K562 (cell line): ENCODE measurements at regions not wholly inside any gene's neighbourhood (a gene's known extent, or its start where the extent isn't known, plus 50 kb on each side); places are given as distances from the start of the nearest gene placed in this dataset.
"Not testable (repeated sequence)": the region's sequence is repeated elsewhere in the genome, so short reads cannot be mapped to it uniquely, and the experiment has no call there.

Experiments
- ATAC-seq: fragments of 200-7000 bp; cut with Tn5 transposase; 3 replicates; pipeline ENCODE4 v1.9.1; 2020; ENCODE audit warnings: moderate library complexity
- BruUV-seq: library from RNA; stranded (reverse); fragments of 400-500 nt; replicated peaks from 2 replicates; lab custom pipeline; 2021; lab: Mats Ljungman, UMichigan
- CTCF ChIA-PET: fragments of 300-600 bp; formaldehyde crosslinking; extraction: SDS; loops from one replicate; lab custom pipeline; 2021; ENCODE audit warnings: low intra/inter-chr PET ratio; lab: Yijun Ruan, JAX
- POLR2A ChIA-PET: fragments of 300-600, 350-650 bp; sonication (Branson Sonifier 250); formaldehyde crosslinking; extraction: SDS; loops from one replicate; lab custom pipeline; 2021; ENCODE audit warnings: antibody characterized with exemption, inconsistent platforms; lab: Yijun Ruan, JAX
- DNase-seq, 4 experiments: peaks; one replicate each; pipeline versions ENCODE4 v3.0.0 to v3.0.0-alpha.2; 2011 to 2018; ENCODE audit warnings: low spot score in 3 of 4, mixed read lengths in 3 of 4; ENCODE audit errors: extremely low read depth in 1 of 4
- FAIRE-seq: peaks from 2 replicates; lab custom pipeline; 2011; peaks lifted over from hg19 to GRCh38; lab: Jason Lieb, UNC
- H2AFZ ChIP-seq: 2 replicates; pipeline ENCODE4 v1.6.0; 2011; ENCODE audit warnings: low read depth, low read length, control low read depth, inconsistent platforms
- H3K27ac ChIP-seq: fragments of 200-600 bp; 3 replicates; pipeline ENCODE4 v1.8.0; 2011; ENCODE audit warnings: low read depth, mild to moderate bottlenecking, control low read depth, inconsistent platforms, low read length, moderate library complexity, mixed read lengths; ENCODE audit errors: extremely low read depth
- H3K27me3 ChIP-seq, 2 experiments: fragments of 300-600 bp in 1 of 2; 2 replicates in 1 of 2; 3 replicates in 1 of 2; pipeline versions ENCODE4 v1.6.0 to v1.8.0; 2011; ENCODE audit warnings: inconsistent platforms in 2 of 2, low read length in 2 of 2, mild to moderate bottlenecking in 1 of 2, mixed read lengths in 1 of 2, moderate library complexity in 1 of 2; ENCODE audit not compliant: control insufficient read depth in 2 of 2, insufficient read depth in 2 of 2
- H3K36me3 ChIP-seq: fragments of 300-600 bp; 3 replicates; pipeline ENCODE4 v1.8.0; 2011; ENCODE audit warnings: mild to moderate bottlenecking, low read length, inconsistent platforms; ENCODE audit not compliant: control insufficient read depth, insufficient read depth
- H3K4me1 ChIP-seq, 2 experiments: fragments of 200-600 bp in 1 of 2; replicated peaks in 1 of 2; 2 replicates in 1 of 2; 3 replicates in 1 of 2; pipeline versions ENCODE4 v1.5.1 to v1.8.0; 2011; ENCODE audit warnings: inconsistent platforms in 2 of 2, low read length in 2 of 2, mild to moderate bottlenecking in 1 of 2, mixed read lengths in 1 of 2, moderate library complexity in 1 of 2; ENCODE audit not compliant: control insufficient read depth in 2 of 2, insufficient read depth in 2 of 2
- H3K4me2 ChIP-seq: 2 replicates; pipeline ENCODE4 v1.6.1; 2011; ENCODE audit warnings: low read length, control low read depth, inconsistent platforms, mixed read lengths; ENCODE audit not compliant: insufficient read depth
- H3K4me3 ChIP-seq: fragments of 200-600 bp; sonication (generic), shearing (Covaris generic); 2 replicates; pipeline ENCODE4 v1.5.1; 2016; ENCODE audit warnings: control low read depth, inconsistent platforms
- H3K79me2 ChIP-seq: fragments of 200-600 bp; 3 replicates; pipeline ENCODE4 v1.8.0; 2011; ENCODE audit warnings: low read length, inconsistent platforms; ENCODE audit not compliant: control insufficient read depth, insufficient read depth
- H3K9ac ChIP-seq, 2 experiments: 2 replicates each; pipeline versions ENCODE4 v1.6.0 to v1.6.1; 2011; ENCODE audit warnings: low read depth in 2 of 2, low read length in 2 of 2, control low read depth in 1 of 2, inconsistent platforms in 1 of 2, mild to moderate bottlenecking in 1 of 2, mixed read lengths in 1 of 2; ENCODE audit not compliant: insufficient read depth in 1 of 2
- H3K9me1 ChIP-seq: one replicate; pipeline ENCODE4 v1.6.0; 2011; ENCODE audit warnings: inconsistent platforms, mild to moderate bottlenecking, low read length, moderate library complexity; ENCODE audit not compliant: control insufficient read depth, insufficient read depth
- H3K9me3 ChIP-seq: replicated peaks from 2 replicates; pipeline ENCODE4 v1.5.1; 2011; ENCODE audit warnings: low read depth, low read length, inconsistent platforms; ENCODE audit not compliant: control insufficient read depth, insufficient read depth
- H4K20me1 ChIP-seq: replicated peaks from 2 replicates; pipeline ENCODE4 v1.6.1; 2011; ENCODE audit warnings: low read length, inconsistent platforms, mixed read lengths; ENCODE audit not compliant: control insufficient read depth, insufficient read depth
- CHD2 ChIP-seq: IDR thresholded peaks from 2 replicates; pipeline ENCODE4 v1.6.1; 2011; ENCODE audit warnings: low read depth, low read length
- CREB1 ChIP-seq, 2 experiments: sonication (generic) in 1 of 2; formaldehyde crosslinking in 1 of 2; IDR thresholded peaks; 2 replicates each; pipeline versions ENCODE4 v1.6.1 to v1.8.0; 2012 to 2022; ENCODE audit warnings: inconsistent platforms in 1 of 2, mild to moderate bottlenecking in 1 of 2, missing genetic modification reagents in 1 of 2, moderate library complexity in 1 of 2
- MBD2 ChIP-seq: sonication (generic); IDR thresholded peaks from 2 replicates; pipeline ENCODE4 v1.6.1; 2016; ENCODE audit warnings: low read depth, borderline replicate concordance
- POLR2B ChIP-seq: fragments of 450-650 bp; IDR thresholded peaks from 2 replicates; pipeline ENCODE4 v1.6.1; 2018; ENCODE audit warnings: low read depth; ENCODE audit not compliant: partially characterized antibody
- TRIM25 ChIP-seq: fragments of 450-650 bp; IDR thresholded peaks from 2 replicates; pipeline ENCODE4 v1.7.0; 2016; ENCODE audit warnings: borderline replicate concordance
- YY1 ChIP-seq, 3 experiments: IDR thresholded peaks; 2 replicates each; pipeline ENCODE4 v1.6.1; 2011; ENCODE audit warnings: low read length in 2 of 3, mild to moderate bottlenecking in 2 of 3, moderate library complexity in 2 of 3, borderline replicate concordance in 1 of 3, control low read depth in 1 of 3, low read depth in 1 of 3; ENCODE audit not compliant: insufficient read depth in 3 of 3, insufficient replicate concordance in 2 of 3, control insufficient read depth in 1 of 3, insufficient read length in 1 of 3; ENCODE audit errors: extremely low read depth in 1 of 3
- ZNF384 ChIP-seq: IDR thresholded peaks from 2 replicates; pipeline ENCODE4 v1.6.1; 2012; ENCODE audit warnings: low read depth, low read length, improper control_type of control experiment
- WGBS: fragments of 100-300 bp; shearing (Covaris generic); methylation state at CpG from one replicate; pipeline ENCODE4 v1.1.6; 2016; ENCODE audit warnings: low coverage, mixed read lengths; ENCODE audit not compliant: insufficient coverage; ENCODE audit errors: missing lambda C conversion rate; 5-methylcytosine and 5-hydroxymethylcytosine counted together
- in situ Hi-C: fragments of 300-500 bp; cut with MboI; formaldehyde crosslinking; loops from 4 replicates; pipeline ENCODE4 v1.15.0; 2018; ENCODE audit warnings: inconsistent platforms, mixed read lengths
- intact Hi-C: fragments of 100-400 bp; cut with micrococcal nuclease; formaldehyde crosslinking; loops from 2 replicates; pipeline ENCODE4 v1.14.2; 2022

DNA sequence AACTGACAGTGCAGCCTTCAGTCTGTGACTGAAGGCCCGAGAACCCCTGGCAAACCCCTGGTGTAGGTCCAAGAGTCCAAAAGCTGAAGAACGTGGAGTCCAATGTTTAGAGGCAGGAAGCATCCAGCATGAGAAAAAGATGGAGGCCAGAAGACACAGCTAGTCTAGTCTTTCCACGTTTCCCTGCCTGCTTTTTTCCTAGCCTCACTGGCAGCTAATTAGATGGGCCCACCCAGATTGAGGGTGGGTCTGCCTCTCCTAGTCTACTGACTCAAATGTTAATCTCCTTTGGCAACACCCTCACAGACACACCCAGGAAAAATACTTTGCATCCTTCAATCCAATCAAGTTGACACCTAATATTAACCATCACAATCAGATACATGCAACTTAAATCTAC, 87.8 kb downstream of the TENT5D start:
- CTCF ChIA-PET, H3K27me3 ChIP-seq, ATAC-seq, H3K4me2 ChIP-seq, POLR2A ChIA-PET, H3K36me3 ChIP-seq, H3K9me1 ChIP-seq, H3K9ac ChIP-seq, H3K4me3 ChIP-seq, H3K79me2 ChIP-seq, H3K9me3 ChIP-seq, DNase-seq, H3K27ac ChIP-seq, H4K20me1 ChIP-seq, intact Hi-C loops, in situ Hi-C loops, BruUV-seq, H3K4me1 ChIP-seq, H2AFZ ChIP-seq, FAIRE-seq: not testable (repeated sequence)
- WGBS, result 35% methylated on average over 2 of the region's 3 CpGs

DNA sequence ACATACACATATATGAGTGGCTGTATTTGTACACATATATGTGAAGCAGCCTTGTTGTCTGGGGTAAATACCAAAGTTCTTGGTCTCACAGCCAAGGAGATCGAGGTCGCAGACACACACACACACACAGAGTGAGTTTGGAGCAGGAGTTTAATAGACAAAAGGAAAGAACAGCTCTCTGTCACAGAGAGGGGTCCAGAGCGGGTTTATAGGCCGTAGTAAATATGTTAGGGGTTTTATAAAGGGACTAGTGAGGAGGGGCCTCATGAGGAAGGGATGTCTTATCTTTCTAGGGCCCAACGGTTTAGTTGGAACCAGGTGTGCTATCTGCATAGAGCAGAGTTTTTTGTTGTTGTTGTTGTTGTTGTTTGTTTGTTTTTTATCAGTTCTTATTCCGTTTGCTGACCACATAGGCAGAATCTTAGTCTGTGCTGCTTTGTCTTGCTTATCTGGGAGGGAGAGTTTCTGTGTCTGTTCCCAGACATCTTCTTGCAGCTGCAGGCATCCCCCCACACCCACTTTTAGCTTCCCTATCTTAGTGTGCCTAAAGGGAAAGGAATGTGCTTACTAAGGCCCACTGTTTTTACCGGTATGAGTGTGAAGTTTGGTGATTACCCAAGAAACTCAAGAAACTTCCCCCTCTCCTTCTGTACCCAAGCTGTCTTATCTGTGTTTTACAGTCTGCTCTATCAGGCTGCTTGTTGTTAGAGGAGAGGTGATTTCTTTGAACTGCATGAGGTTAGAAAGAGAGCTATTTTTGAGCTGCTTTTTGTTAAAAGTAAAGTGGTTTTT, 91.9 kb downstream of the TENT5D start:
- Histone ChIP-seq H3K36me3 (no peaks in the 10 kb centered on the region), H3K4me3 (no peak overlapping the region), H3K27ac (peak overlapping the region; percentile 86), H4K20me1 (no peaks in the 10 kb centered on the region), H2AFZ (peak overlapping the region; percentile 63), H3K9me1 (no peaks in the 10 kb centered on the region), H3K9me3 (no peaks in the 10 kb centered on the region), H3K9ac (peak overlapping the region in 1 of 2 experiments; percentile 39; a peak in 2 of 4 replicates), H3K4me1 (peaks cover 0 to 8% of the 10 kb centered on the region in 2 experiments; a peak in 3 of 5 replicates), H3K27me3 (no peaks in the 10 kb centered on the region), H3K79me2 (no peaks in the 10 kb centered on the region), H3K4me2 (peak overlapping the region; percentile 46)
- ATAC-seq (peak; percentile 95), FAIRE-seq (peak; percentile 96), DNase-seq (peak; percentile 36 to 87 (median 54))
- intact Hi-C loops, result loop anchor here (1.0 to 5.0 kb wide), 2 partner anchors 65 to 89 kb away; no protein-coding TSS in a partner anchor
- CTCF ChIA-PET, result no interaction called here
- no TSS peak for BruUV-seq
- 0% methylated on average over 6 of the region's 7 CpGs for WGBS
- POLR2A ChIA-PET, result interaction anchor here (0.6 to 0.8 kb wide), 2 partner anchors 10 to 253 kb away, joined by 4 read pairs; no protein-coding TSS in a partner anchor
- in situ Hi-C loops, result no loop called here
- TF ChIP-seq CHD2 (no peak), YY1 (IDR thresholded peaks at IDR 0.05; ENCODE audit: borderline replicate concordance in 1 of 3, control insufficient read depth in 1 of 3, extremely low read depth in 1 of 3, insufficient read depth in 3 of 3, insufficient read length in 1 of 3, insufficient replicate concordance in 2 of 3, low read depth in 1 of 3, low read length in 2 of 3) (no peak), MBD2 (no peak), CREB1 (IDR thresholded peaks at IDR 0.05) (peak; percentile 44; the same call in 1 of the 2 replicates), CREB1 (CRISPR knock-in tag; IDR thresholded peaks at IDR 0.05) (no peak), TRIM25 (no peak), ZNF384 (no peak), POLR2B (peak; percentile 6)
